Caki2 (cell line): ENCODE measurements at regions not wholly inside any gene's neighbourhood (a gene's known extent, or its start where the extent isn't known, plus 50 kb on each side); places are given as distances from the start of the nearest gene placed in this dataset.

Source experiments
- DNase-seq: peaks from one replicate; pipeline ENCODE4 v3.0.0-alpha.2; 2015; ENCODE audit warnings: low read depth
- in situ Hi-C: cut with HindIII; loops from 2 replicates; pipeline ENCODE4 v1.10.0; 2016; ENCODE audit warnings: low sequenced_read_pairs, low pct_unique_long_range_greater_than_20kb, mixed read lengths

GRCh38 chr2:180061085-180061484 is 54.0 kb upstream of the CWC22 start:
- DNase-seq: no peak
- in situ Hi-C loops: no loop called here

GRCh38 chr2:180058993-180059392 is 51.9 kb upstream of the CWC22 start:
- in situ Hi-C loops: no loop called here

GRCh38 chr2:180057706-180058412 is 50.8 kb upstream of the CWC22 start:
- no peak for DNase-seq
- in situ Hi-C loops: no loop called here

More at GRCh38 chr2:180058993-180059392, 51.9 kb upstream of the CWC22 start:
- no peak for DNase-seq
